A673 (cell line): ENCODE measurements at regions not wholly inside any gene's neighbourhood (a gene's known extent, or its start where the extent isn't known, plus 50 kb on each side); places are given as distances from the start of the nearest gene placed in this dataset.

Experiments used
- CTCF ChIP-seq: fragments of 300-800, 200-600 bp; sonication (generic); conservative IDR thresholded peaks from 2 replicates; pipeline ENCODE4 v1.5.1; 2017; ENCODE audit warnings: low read depth, mild to moderate bottlenecking, antibody characterized with exemption, low read length, moderate library complexity, mixed read lengths
- EZH2 ChIP-seq: fragments of 200-600 bp; sonication (generic); IDR thresholded peaks from 2 replicates; pipeline ENCODE4 v1.6.1; 2017; ENCODE audit warnings: borderline replicate concordance, low read depth, mild to moderate bottlenecking, mixed read lengths, antibody characterized with exemption, low read length; ENCODE audit not compliant: poor library complexity, severe bottlenecking

DNA sequence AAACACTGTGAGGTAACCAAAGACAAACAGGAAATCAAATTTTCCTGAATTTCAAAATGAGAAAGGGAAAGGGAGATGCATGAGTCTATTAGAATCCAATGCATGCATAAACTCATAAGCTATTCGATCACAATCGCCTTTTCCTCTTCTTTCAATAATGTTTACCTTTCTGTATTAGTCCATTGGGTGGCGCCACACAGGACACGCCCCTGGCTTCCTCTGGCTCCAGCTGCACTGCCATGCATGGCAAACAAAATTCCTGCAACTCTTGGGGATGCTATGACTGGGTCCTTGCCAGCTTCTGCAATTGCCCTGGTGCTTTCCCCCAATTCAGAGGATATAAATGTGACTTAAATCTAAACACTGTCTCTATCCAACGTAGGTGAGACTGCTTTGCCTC is 424.5 kb upstream of the PCDH7 start:
- TF ChIP-seq CTCF = peak; percentile 36; the same call in 1 of the 2 replicates
- no peak for TF ChIP-seq EZH2
